Stimulated activated effector memory CD8-positive, alpha-beta T cell treated with anti-CD3 and anti-CD28 coated beads, Interleukin-12 subunit alpha, Interleukin-12 subunit beta, amount 100 ng/mL, for 72 hours (primary cell): ENCODE measurements at regions not wholly inside any gene's neighbourhood (a gene's known extent, or its start where the extent isn't known, plus 50 kb on each side); places are given as distances from the start of the nearest gene placed in this dataset.

Source experiments
- ATAC-seq: fragments of 150-1000 bp; cut with Tn5 transposase; 2 replicates; pipeline ENCODE4 v1.10.0; 2021
- DNase-seq, 2 donors: peaks; one replicate each; pipeline ENCODE4 v3.0.0; 2021 to 2022; ENCODE audit warnings: low spot score in 2 of 2
- H3K27ac Mint-ChIP-seq: one replicate; pipeline ENCODE4 v1.8.0; 2022; ENCODE audit warnings: mild to moderate bottlenecking, mixed read lengths
- H3K36me3 Mint-ChIP-seq: one replicate; pipeline ENCODE4 v1.8.0; 2022; ENCODE audit warnings: mild to moderate bottlenecking, mixed read lengths
- H3K4me1 Mint-ChIP-seq: one replicate; pipeline ENCODE4 v1.8.0; 2022; ENCODE audit warnings: mixed read lengths
- H3K4me3 Mint-ChIP-seq: one replicate; pipeline ENCODE4 v1.8.0; 2022; ENCODE audit warnings: mild to moderate bottlenecking, mixed read lengths
- H3K9me3 Mint-ChIP-seq: one replicate; pipeline ENCODE4 v1.8.0; 2022; ENCODE audit warnings: mixed read lengths

GRCh38 chr14:100450049-100450448 lies 126.9 kb downstream of the SLC25A47 start:
- Mint-ChIP-seq H3K4me1 (peaks cover 11% of the 10 kb centered on the region), H3K9me3 (no peaks in the 10 kb centered on the region), H3K27ac (peak overlapping the region; percentile 40), H3K36me3 (no peaks in the 10 kb centered on the region), H3K4me3 (no peak overlapping the region)
- DNase-seq = no peak
- ATAC-seq = no peak

- no peaks in the 10 kb centered on the region for H3K36me3 Mint-ChIP-seq
- no peak overlapping the region for H3K4me3 Mint-ChIP-seq
These were observed 127.6 kb downstream of the SLC25A47 start for GRCh38 chr14:100450736-100451135.

GRCh38 chr14:100451264-100451663 lies 128.1 kb downstream of the SLC25A47 start:
- H3K4me1 Mint-ChIP-seq = peaks cover 11% of the 10 kb centered on the region

More at GRCh38 chr14:100450736-100451135, 127.6 kb downstream of the SLC25A47 start:
- H3K9me3 Mint-ChIP-seq = no peaks in the 10 kb centered on the region
- H3K4me1 Mint-ChIP-seq = peaks cover 11% of the 10 kb centered on the region
- ATAC-seq (no peak), DNase-seq (no peak)
- H3K27ac Mint-ChIP-seq = peak overlapping the region; percentile 40

GRCh38 chr14:100453930-100454329 lies 130.8 kb downstream of the SLC25A47 start:
- ATAC-seq (no peak), DNase-seq (no peak)
- Mint-ChIP-seq H3K9me3 (no peaks in the 10 kb centered on the region), H3K4me3 (no peak overlapping the region), H3K27ac (no peak overlapping the region), H3K36me3 (no peaks in the 10 kb centered on the region), H3K4me1 (peaks cover 5% of the 10 kb centered on the region)

More at GRCh38 chr14:100451264-100451663, 128.1 kb downstream of the SLC25A47 start:
- no peak for ATAC-seq
- H3K36me3 Mint-ChIP-seq = no peaks in the 10 kb centered on the region
- H3K27ac Mint-ChIP-seq = no peak overlapping the region
- DNase-seq = no peak
- H3K9me3 Mint-ChIP-seq = no peaks in the 10 kb centered on the region
- H3K4me3 Mint-ChIP-seq = no peak overlapping the region

- no peaks in the 10 kb centered on the region for H3K9me3 Mint-ChIP-seq
- ATAC-seq (no peak), DNase-seq (no peak)
- peaks cover 5% of the 10 kb centered on the region for H3K4me1 Mint-ChIP-seq
- no peak overlapping the region for H3K4me3 Mint-ChIP-seq
- no peak overlapping the region for H3K27ac Mint-ChIP-seq
- no peaks in the 10 kb centered on the region for H3K36me3 Mint-ChIP-seq
These were observed 131.3 kb downstream of the SLC25A47 start for GRCh38 chr14:100454437-100454836.

- H3K9me3 Mint-ChIP-seq = no peaks in the 10 kb centered on the region
- H3K27ac Mint-ChIP-seq = no peak overlapping the region
- no peak for DNase-seq
- H3K4me3 Mint-ChIP-seq = no peak overlapping the region
- no peaks in the 10 kb centered on the region for H3K36me3 Mint-ChIP-seq
- H3K4me1 Mint-ChIP-seq = peaks cover 11% of the 10 kb centered on the region
- no peak for ATAC-seq
These were observed 123.3 kb downstream of the BEGAIN start for GRCh38 chr14:100463937-100464336.

- H3K4me3 Mint-ChIP-seq = no peak overlapping the region
- H3K36me3 Mint-ChIP-seq = no peaks in the 10 kb centered on the region
- ATAC-seq (no peak), DNase-seq (no peak)
- H3K9me3 Mint-ChIP-seq = no peaks in the 10 kb centered on the region
- H3K27ac Mint-ChIP-seq = no peak overlapping the region
- peaks cover 21% of the 10 kb centered on the region for H3K4me1 Mint-ChIP-seq
These were observed 120.9 kb downstream of the BEGAIN start for GRCh38 chr14:100466111-100466856.

- Mint-ChIP-seq H3K4me3 (no peak overlapping the region), H3K27ac (no peak overlapping the region), H3K9me3 (no peaks in the 10 kb centered on the region), H3K36me3 (no peaks in the 10 kb centered on the region), H3K4me1 (peaks cover 21% of the 10 kb centered on the region)
- DNase-seq = no peak
- no peak for ATAC-seq
These were observed 120.0 kb downstream of the BEGAIN start for GRCh38 chr14:100467046-100467750.

GRCh38 chr14:100467939-100468338 lies 119.3 kb downstream of the BEGAIN start:
- H3K36me3 Mint-ChIP-seq = no peaks in the 10 kb centered on the region
- H3K4me3 Mint-ChIP-seq = no peak overlapping the region
- peaks cover 21% of the 10 kb centered on the region for H3K4me1 Mint-ChIP-seq
- H3K27ac Mint-ChIP-seq = no peak overlapping the region
- DNase-seq = no peak
- no peaks in the 10 kb centered on the region for H3K9me3 Mint-ChIP-seq
- ATAC-seq = no peak

GRCh38 chr14:100468557-100468956 lies 118.7 kb downstream of the BEGAIN start:
- H3K4me3 Mint-ChIP-seq = no peak overlapping the region
- no peak for ATAC-seq
- H3K9me3 Mint-ChIP-seq = no peaks in the 10 kb centered on the region
- H3K4me1 Mint-ChIP-seq = peaks cover 20% of the 10 kb centered on the region
- DNase-seq = no peak
- H3K36me3 Mint-ChIP-seq = no peaks in the 10 kb centered on the region
- peak overlapping the region; percentile 11 for H3K27ac Mint-ChIP-seq

GRCh38 chr14:100469632-100470522 lies 117.3 kb downstream of the BEGAIN start:
- Mint-ChIP-seq H3K4me1 (peaks cover 13% of the 10 kb centered on the region), H3K4me3 (no peak overlapping the region), H3K36me3 (no peaks in the 10 kb centered on the region), H3K27ac (peak overlapping the region; percentile 11), H3K9me3 (no peaks in the 10 kb centered on the region)
- ATAC-seq = peak; percentile 87
- DNase-seq = no peak

GRCh38 chr14:100470523-100470897 lies 116.7 kb downstream of the BEGAIN start:
- Mint-ChIP-seq H3K4me3 (no peak overlapping the region), H3K27ac (no peak overlapping the region), H3K4me1 (peaks cover 13% of the 10 kb centered on the region), H3K9me3 (no peaks in the 10 kb centered on the region), H3K36me3 (no peaks in the 10 kb centered on the region)
- ATAC-seq = peak; percentile 22
- DNase-seq = no peak

- no peak overlapping the region for H3K4me3 Mint-ChIP-seq
- peaks cover 13% of the 10 kb centered on the region for H3K4me1 Mint-ChIP-seq
- no peak overlapping the region for H3K27ac Mint-ChIP-seq
- no peaks in the 10 kb centered on the region for H3K9me3 Mint-ChIP-seq
- ATAC-seq (no peak), DNase-seq (no peak)
- H3K36me3 Mint-ChIP-seq = no peaks in the 10 kb centered on the region
These were observed 115.7 kb downstream of the BEGAIN start for GRCh38 chr14:100471441-100472093.

GRCh38 chr14:100472094-100472455 lies 115.1 kb downstream of the BEGAIN start:
- H3K4me3 Mint-ChIP-seq = no peak overlapping the region
- H3K27ac Mint-ChIP-seq = no peak overlapping the region
- H3K9me3 Mint-ChIP-seq = no peaks in the 10 kb centered on the region
- H3K36me3 Mint-ChIP-seq = no peaks in the 10 kb centered on the region
- ATAC-seq = no peak
- no peak for DNase-seq
- peaks cover 13% of the 10 kb centered on the region for H3K4me1 Mint-ChIP-seq

- no peak for DNase-seq
These were observed 114.7 kb downstream of the BEGAIN start for GRCh38 chr14:100472491-100472890.

More at GRCh38 chr14:100472491-100472890, 114.7 kb downstream of the BEGAIN start:
- Mint-ChIP-seq H3K27ac (no peak overlapping the region), H3K4me1 (peaks cover 13% of the 10 kb centered on the region), H3K9me3 (no peaks in the 10 kb centered on the region), H3K4me3 (no peak overlapping the region), H3K36me3 (no peaks in the 10 kb centered on the region)
- no peak for ATAC-seq
